ENCODE measurements at regions not wholly inside any gene's neighbourhood (a gene's known extent, or its start where the extent isn't known, plus 50 kb on each side); places are given as distances from the start of the nearest gene placed in this dataset.

GRCh38 chr4:180757927-180758326, 1485.3 kb upstream of the TENM3 start:
- Histone ChIP-seq H3K4me1 (no peaks in the 10 kb centered on the region), H3K27me3 (no peaks in the 10 kb centered on the region), H3K9me3 (no peaks in the 10 kb centered on the region), H3K36me3 (no peaks in the 10 kb centered on the region), H3K4me3 (no peak overlapping the region), H3K27ac (no peak overlapping the region)
- WGBS, result 78% methylated on average over 2 of the region's 2 CpGs
- TF ChIP-seq EP300 (IDR thresholded peaks at IDR 0.05) (no peak), POLR2A (IDR thresholded peaks at IDR 0.05) (no peak), CTCF (IDR thresholded peaks at IDR 0.05) (no peak), POLR2AphosphoS5 (IDR thresholded peaks at IDR 0.05) (no peak)
- DNase-seq (ENCODE audit: low spot score in 2 of 2), result no peak

GRCh38 chr4:180766045-180766444, 1477.2 kb upstream of the TENM3 start:
- Histone ChIP-seq H3K27ac (no peak overlapping the region), H3K4me1 (no peaks in the 10 kb centered on the region), H3K27me3 (no peaks in the 10 kb centered on the region), H3K4me3 (no peak overlapping the region), H3K9me3 (no peaks in the 10 kb centered on the region), H3K36me3 (no peaks in the 10 kb centered on the region)
- WGBS, result 52% methylated on average over 5 of the region's 5 CpGs
- DNase-seq (ENCODE audit: low spot score in 2 of 2), result no peak
- no peak for TF ChIP-seq POLR2AphosphoS5 (IDR thresholded peaks at IDR 0.05)
- TF ChIP-seq EP300 (IDR thresholded peaks at IDR 0.05), result no peak
- no peak for TF ChIP-seq POLR2A (IDR thresholded peaks at IDR 0.05)
- no peak for TF ChIP-seq CTCF (IDR thresholded peaks at IDR 0.05)

- no peak for DNase-seq (ENCODE audit: low spot score in 2 of 2)
- H3K9me3 ChIP-seq, result no peaks in the 10 kb centered on the region
- H3K4me1 ChIP-seq, result no peaks in the 10 kb centered on the region
- H3K27ac ChIP-seq, result no peak overlapping the region
- no peaks in the 10 kb centered on the region for H3K36me3 ChIP-seq
- H3K27me3 ChIP-seq, result no peaks in the 10 kb centered on the region
- WGBS, result 51% methylated on average over 9 of the region's 9 CpGs
- no peak overlapping the region for H3K4me3 ChIP-seq
- TF ChIP-seq EP300 (IDR thresholded peaks at IDR 0.05) (no peak), POLR2AphosphoS5 (IDR thresholded peaks at IDR 0.05) (no peak), POLR2A (IDR thresholded peaks at IDR 0.05) (no peak), CTCF (IDR thresholded peaks at IDR 0.05) (no peak)
Observed at GRCh38 chr4:180766944-180767729, 1476.1 kb upstream of the TENM3 start.

- no peak overlapping the region for H3K4me3 ChIP-seq
- no peaks in the 10 kb centered on the region for H3K9me3 ChIP-seq
- TF ChIP-seq POLR2A (IDR thresholded peaks at IDR 0.05) (no peak), CTCF (IDR thresholded peaks at IDR 0.05) (no peak), EP300 (IDR thresholded peaks at IDR 0.05) (no peak), POLR2AphosphoS5 (IDR thresholded peaks at IDR 0.05) (no peak)
- H3K27me3 ChIP-seq, result no peaks in the 10 kb centered on the region
- no peaks in the 10 kb centered on the region for H3K4me1 ChIP-seq
- WGBS, result 85% methylated on average over 3 of the region's 3 CpGs
- no peak overlapping the region for H3K27ac ChIP-seq
- DNase-seq (ENCODE audit: low spot score in 2 of 2), result no peak
- no peaks in the 10 kb centered on the region for H3K36me3 ChIP-seq
Observed at GRCh38 chr4:180768610-180769009, 1474.6 kb upstream of the TENM3 start.

GRCh38 chr4:180769791-180770190, 1473.4 kb upstream of the TENM3 start:
- Histone ChIP-seq H3K36me3 (no peaks in the 10 kb centered on the region), H3K27me3 (no peaks in the 10 kb centered on the region), H3K4me1 (no peaks in the 10 kb centered on the region), H3K27ac (no peak overlapping the region), H3K4me3 (no peak overlapping the region), H3K9me3 (no peaks in the 10 kb centered on the region)
- 73% methylated on average over 3 of the region's 3 CpGs for WGBS
- TF ChIP-seq POLR2AphosphoS5 (IDR thresholded peaks at IDR 0.05) (no peak), CTCF (IDR thresholded peaks at IDR 0.05) (no peak)
- no peak for DNase-seq (ENCODE audit: low spot score in 2 of 2)
